H9 (cell line): ENCODE measurements at regions not wholly inside any gene's neighbourhood (a gene's known extent, or its start where the extent isn't known, plus 50 kb on each side); places are given as distances from the start of the nearest gene placed in this dataset.

ENCODE experiments used
- DNase-seq: peaks from one replicate; pipeline ENCODE4 v3.0.0-alpha.2; 2017
- H2AFZ ChIP-seq: one replicate; pipeline ENCODE4 v1.6.1; 2013; ENCODE audit warnings: mild to moderate bottlenecking, low read length, control low read depth, moderate library complexity
- H2AK5ac ChIP-seq: 2 replicates; pipeline ENCODE4 v1.6.1; 2013; ENCODE audit warnings: low read length, control low read depth, mixed read lengths; ENCODE audit not compliant: insufficient read length
- H2BK120ac ChIP-seq: one replicate; pipeline ENCODE4 v1.6.1; 2013; ENCODE audit warnings: low read depth, mild to moderate bottlenecking, low read length, control low read depth, inconsistent platforms; ENCODE audit not compliant: poor library complexity, severe bottlenecking
- H2BK12ac ChIP-seq: 2 replicates; pipeline ENCODE4 v1.6.1; 2013; ENCODE audit warnings: low read length, control low read depth, mixed read lengths, low read depth; ENCODE audit not compliant: insufficient read length
- H2BK15ac ChIP-seq: 2 replicates; pipeline ENCODE4 v1.6.1; 2013; ENCODE audit warnings: low read depth, low read length, control low read depth
- H2BK20ac ChIP-seq: one replicate; pipeline ENCODE4 v1.6.1; 2013; ENCODE audit warnings: low read depth, mild to moderate bottlenecking, low read length, control low read depth, inconsistent platforms; ENCODE audit not compliant: poor library complexity, severe bottlenecking
- H2BK5ac ChIP-seq: 2 replicates; pipeline ENCODE4 v1.6.1; 2013; ENCODE audit warnings: low read length, control low read depth, mixed read lengths; ENCODE audit not compliant: insufficient read length
- H3K14ac ChIP-seq: 2 replicates; pipeline ENCODE4 v1.6.1; 2013; ENCODE audit warnings: low read length, control low read depth; ENCODE audit not compliant: insufficient read depth
- H3K18ac ChIP-seq: 2 replicates; pipeline ENCODE4 v1.6.1; 2013; ENCODE audit warnings: low read depth, mild to moderate bottlenecking, mixed read lengths, low read length, control low read depth; ENCODE audit not compliant: insufficient read length
- H3K23ac ChIP-seq: 2 replicates; pipeline ENCODE4 v1.6.1; 2013; ENCODE audit warnings: low read length, control low read depth, mixed read lengths, low read depth; ENCODE audit not compliant: insufficient read length
- H3K23me2 ChIP-seq: 2 replicates; pipeline ENCODE4 v1.6.1; 2013; ENCODE audit warnings: low read depth, mild to moderate bottlenecking, mixed read lengths, low read length, control low read depth; ENCODE audit not compliant: insufficient read length, poor library complexity, severe bottlenecking
- H3K27ac ChIP-seq: 2 replicates; pipeline ENCODE4 v1.5.1; 2013; ENCODE audit warnings: low read length, control low read depth, mixed read lengths, low read depth; ENCODE audit not compliant: insufficient read length
- H3K27me3 ChIP-seq: 2 replicates; pipeline ENCODE4 v1.6.1; 2013; ENCODE audit warnings: low read length, control low read depth, inconsistent platforms; ENCODE audit not compliant: insufficient read depth
- H3K4ac ChIP-seq: 2 replicates; pipeline ENCODE4 v1.6.1; 2013; ENCODE audit warnings: low read depth, mild to moderate bottlenecking, control low read depth, inconsistent platforms, low read length, moderate library complexity
- H3K4me1 ChIP-seq: 2 replicates; pipeline ENCODE4 v1.6.1; 2013; ENCODE audit warnings: low read length, control low read depth, inconsistent platforms; ENCODE audit not compliant: insufficient read depth
- H3K4me2 ChIP-seq: 2 replicates; pipeline ENCODE4 v1.6.1; 2013; ENCODE audit warnings: low read length, control low read depth, mixed read lengths; ENCODE audit not compliant: insufficient read length, insufficient read depth
- H3K56ac ChIP-seq: 2 replicates; pipeline ENCODE4 v1.6.1; 2013; ENCODE audit warnings: low read depth, mild to moderate bottlenecking, mixed read lengths, low read length, control low read depth; ENCODE audit not compliant: insufficient read length
- H3K79me1 ChIP-seq: 2 replicates; pipeline ENCODE4 v1.6.1; 2013; ENCODE audit warnings: low read depth, mild to moderate bottlenecking, moderate library complexity, low read length, control low read depth, inconsistent platforms; ENCODE audit not compliant: insufficient read depth, poor library complexity, severe bottlenecking
- H3K79me2 ChIP-seq: 2 replicates; pipeline ENCODE4 v1.6.1; 2013; ENCODE audit warnings: low read length, control low read depth, inconsistent platforms; ENCODE audit not compliant: insufficient read depth
- H3K9ac ChIP-seq: 2 replicates; pipeline ENCODE4 v1.6.1; 2013; ENCODE audit warnings: low read length, control low read depth, mixed read lengths; ENCODE audit not compliant: insufficient read length; ENCODE audit errors: extremely low read depth
- H3K9me3 ChIP-seq: one replicate; pipeline ENCODE4 v1.6.1; 2013; ENCODE audit warnings: low read depth, low read length, inconsistent platforms; ENCODE audit not compliant: control insufficient read depth
- H3T11ph ChIP-seq: one replicate; pipeline ENCODE4 v1.6.1; 2013; ENCODE audit warnings: mild to moderate bottlenecking, low read length, control low read depth, inconsistent platforms
- H4K20me1 ChIP-seq: one replicate; pipeline ENCODE4 v1.6.1; 2013; ENCODE audit not compliant: control insufficient read depth, insufficient read length, insufficient read depth
- H4K5ac ChIP-seq: 2 replicates; pipeline ENCODE4 v1.6.1; 2013; ENCODE audit warnings: low read depth, mild to moderate bottlenecking, mixed read lengths, low read length, control low read depth; ENCODE audit not compliant: insufficient read length
- H4K8ac ChIP-seq: replicated peaks from 2 replicates; pipeline ENCODE4 v1.6.1; 2013; ENCODE audit warnings: low read length, control low read depth, mixed read lengths, low read depth; ENCODE audit not compliant: insufficient read length
- H4K91ac ChIP-seq: 2 replicates; pipeline ENCODE4 v1.6.1; 2013; ENCODE audit warnings: low read depth, mild to moderate bottlenecking, moderate library complexity, mixed read lengths, low read length, control low read depth; ENCODE audit not compliant: insufficient read length
- H3K27ac Mint-ChIP-seq, 3 experiments: 2 replicates in 2 of 3; 3 replicates in 1 of 3; pipeline ENCODE4 v1.8.0; 2020 to 2021; ENCODE audit warnings: mixed read lengths in 3 of 3, mild to moderate bottlenecking in 1 of 3, moderate library complexity in 1 of 3
- H3K27me3 Mint-ChIP-seq: 2 replicates; pipeline ENCODE4 v1.8.0; 2021; ENCODE audit warnings: low read depth, mild to moderate bottlenecking, moderate library complexity, mixed read lengths
- H3K36me3 Mint-ChIP-seq, 3 experiments: 2 replicates in 2 of 3; 3 replicates in 1 of 3; pipeline ENCODE4 v1.8.0; 2020 to 2021; ENCODE audit warnings: low read depth in 3 of 3, mixed read lengths in 3 of 3; ENCODE audit not compliant: insufficient read depth in 1 of 3
- H3K4me1 Mint-ChIP-seq, 2 experiments: 2 replicates each; pipeline ENCODE4 v1.8.0; 2020; ENCODE audit warnings: mixed read lengths in 2 of 2
- H3K4me3 Mint-ChIP-seq, 2 experiments: 2 replicates in 1 of 2; 3 replicates in 1 of 2; pipeline ENCODE4 v1.8.0; 2020 to 2021; ENCODE audit warnings: mild to moderate bottlenecking in 2 of 2, mixed read lengths in 2 of 2, moderate library complexity in 1 of 2
- H3K9me3 Mint-ChIP-seq, 2 experiments: 2 replicates in 1 of 2; 3 replicates in 1 of 2; pipeline ENCODE4 v1.8.0; 2020; ENCODE audit warnings: mild to moderate bottlenecking in 2 of 2, mixed read lengths in 2 of 2, moderate library complexity in 1 of 2
- CTCF ChIP-seq: fragments of 200-600 bp; sonication (generic); conservative IDR thresholded peaks from 3 replicates; pipeline ENCODE4 v1.8.0; 2021; ENCODE audit warnings: antibody characterized with exemption, mild to moderate bottlenecking
- WGBS: extraction: QIAGEN DNeasy Blood & Tissue Kit; methylation state at CpG from one replicate; pipeline ENCODE4 v1.1.7; 2013; ENCODE audit warnings: missing lambda C conversion rate, low lambda C conversion rate, mixed read lengths; ENCODE audit not compliant: insufficient read length; ENCODE audit errors: extremely low coverage; 5-methylcytosine and 5-hydroxymethylcytosine counted together

- Histone ChIP-seq H4K5ac (no peak overlapping the region), H2BK15ac (no peak overlapping the region), H4K20me1 (no peaks in the 10 kb centered on the region), H2AFZ (no peak overlapping the region), H3K14ac (no peak overlapping the region), H2BK5ac (no peak overlapping the region), H3K79me1 (no peaks in the 10 kb centered on the region), H3K9me3 (peaks cover 4% of the 10 kb centered on the region), H2BK20ac (no peak overlapping the region), H3K79me2 (no peaks in the 10 kb centered on the region), H3K18ac (no peak overlapping the region), H3K4ac (no peak overlapping the region), H3K27me3 (no peaks in the 10 kb centered on the region), H2BK12ac (no peak overlapping the region), H3K23ac (no peak overlapping the region), H3K23me2 (no peaks in the 10 kb centered on the region), H3K9ac (no peak overlapping the region), H3K27ac (no peak overlapping the region), H3T11ph (no peak overlapping the region), H3K4me1 (no peaks in the 10 kb centered on the region), H2AK5ac (no peak overlapping the region), H3K56ac (no peak overlapping the region), H2BK120ac (no peak overlapping the region), H3K4me2 (no peak overlapping the region), H4K8ac (no peak overlapping the region), H4K91ac (no peak overlapping the region)
- Mint-ChIP-seq H3K4me1 (no peaks in the 10 kb centered on the region), H3K36me3 (peaks cover 6 to 16% (median 11%) of the 10 kb centered on the region in 3 experiments; a peak in 6 of 7 replicates), H3K4me3 (no peak overlapping the region), H3K27me3 (peaks cover 41% of the 10 kb centered on the region), H3K9me3 (peaks cover 24 to 33% of the 10 kb centered on the region in 2 experiments), H3K27ac (no peak overlapping the region)
- DNase-seq, result no peak
- WGBS, result no CpG with 5 or more reads among the region's 2 CpGs
- no peak for TF ChIP-seq CTCF
Observed at GRCh38 chr5:171607863-171608262, 177.8 kb upstream of the SMIM23 start.
